Pancreas (tissue), 10 donors: ENCODE measurements at regions not wholly inside any gene's neighbourhood (a gene's known extent, or its start where the extent isn't known, plus 50 kb on each side); places are given as distances from the start of the nearest gene placed in this dataset.

Experiments
- ATAC-seq, 4 donors: fragments of 200-7000 bp; cut with Tn5 transposase; one replicate each; pipeline versions ENCODE4 v1.8.0 to v1.9.1; 2020; ENCODE audit warnings: mild to moderate bottlenecking in 4 of 4, moderate library complexity in 4 of 4
- DNase-seq, 6 donors: peaks; one replicate each; pipeline ENCODE4 v3.0.0-alpha.2; 2020
- FAIRE-seq: peaks from 2 replicates; lab custom pipeline; 2012; peaks lifted over from hg19 to GRCh38; lab: Jason Lieb, UNC
- H3K27ac ChIP-seq, 4 donors: fragments of 200-600 bp; sonication (generic); 1 replicate in 3 of 4; 2 replicates in 1 of 4; pipeline versions ENCODE4 v1.5.0 to v1.8.0; 2020
- H3K27me3 ChIP-seq, 4 donors: fragments of 200-600 bp; one replicate each; pipeline ENCODE4 v1.8.0; 2021
- H3K36me3 ChIP-seq, 3 donors: fragments of 200-600 bp; sonication (generic) in 1 of 3; one replicate each; pipeline versions ENCODE4 v1.5.0 to v1.8.0; 2020 to 2021
- H3K4me1 ChIP-seq, 3 donors: fragments of 200-600 bp; one replicate each; pipeline ENCODE4 v1.8.0; 2021
- H3K4me3 ChIP-seq, 4 donors: fragments of 200-600 bp; sonication (generic) in 2 of 4; one replicate each; pipeline versions ENCODE4 v1.5.0 to v1.8.0; 2020 to 2021
- H3K9me3 ChIP-seq, 4 donors: fragments of 200-600 bp; one replicate each; pipeline ENCODE4 v1.8.0; 2021
- CTCF ChIP-seq, 4 donors: fragments of 200-600 bp; sonication (generic) in 3 of 4; IDR thresholded peaks; one replicate each; pipeline versions ENCODE4 v1.5.0 to v1.8.0; 2021; ENCODE audit warnings: antibody characterized with exemption in 4 of 4
- WGBS, 2 donors: extraction: QIAGEN DNeasy Blood & Tissue Kit; methylation state at CpG; one replicate each; pipeline ENCODE4 v1.1.7; 2013; 5-methylcytosine and 5-hydroxymethylcytosine counted together
- intact Hi-C, 3 donors: fragments of 100-400 bp; cut with DNase I; formaldehyde crosslinking; loops; one replicate each; pipeline versions ENCODE4 v1.11.1 to v1.14.2; 2022
- donor health status: healthy with polysubstance abuse.
- donor health status: DM: no; HTN: no; CAD: no; lungs with moderate emphysema.
- donor health status: DM: no; HTN: no; CAD: no.
- donor health status: control.
- donor health status: control.
- donor health status: Bipolar disorder and iron deficiency.
- donor health status: DM: yes; HTN: yes; CAD: no.
- donor health status: DM: no; HTN: no; CAD: no.
- donor health status: DM: no; HTN: no; CAD: no.
- donor health status: DM: yes; HTN: yes; CAD: no.

- DNase-seq, result no peak
- no peaks in the 10 kb centered on the region for H3K27me3 ChIP-seq
- no peak for TF ChIP-seq CTCF (IDR thresholded peaks at IDR 0.05)
- 63 to 67% methylated on average over 4 of the region's 4 CpGs for WGBS, 2 donors
- no peaks in the 10 kb centered on the region for H3K4me1 ChIP-seq
- no peak for FAIRE-seq
- no peaks in the 10 kb centered on the region for H3K9me3 ChIP-seq
- ATAC-seq, result no peak
- H3K27ac ChIP-seq, result no peak overlapping the region
- H3K4me3 ChIP-seq, result no peak overlapping the region
- intact Hi-C loops, result no loop called here
- no peaks in the 10 kb centered on the region for H3K36me3 ChIP-seq
Measured at GRCh38 chr16:79902351-79902750, 301.8 kb upstream of the MAF start.

GRCh38 chr16:79901522-79901921 lies 301.0 kb upstream of the MAF start:
- WGBS, 2 donors, result 75 to 87% methylated on average over 4 of the region's 4 CpGs
- TF ChIP-seq CTCF (IDR thresholded peaks at IDR 0.05), result no peak
- DNase-seq, result no peak
- no peak for ATAC-seq
- FAIRE-seq, result no peak
- no peaks in the 10 kb centered on the region for H3K4me1 ChIP-seq
- intact Hi-C loops, result no loop called here
- no peak overlapping the region for H3K27ac ChIP-seq
- H3K27me3 ChIP-seq, result no peaks in the 10 kb centered on the region
- no peaks in the 10 kb centered on the region for H3K36me3 ChIP-seq
- no peak overlapping the region for H3K4me3 ChIP-seq
- no peaks in the 10 kb centered on the region for H3K9me3 ChIP-seq

GRCh38 chr16:79899716-79900115 lies 299.2 kb upstream of the MAF start:
- ATAC-seq, result no peak
- intact Hi-C loops, result no loop called here
- H3K9me3 ChIP-seq, result no peaks in the 10 kb centered on the region
- no peaks in the 10 kb centered on the region for H3K36me3 ChIP-seq
- H3K27me3 ChIP-seq, result no peaks in the 10 kb centered on the region
- no peak overlapping the region for H3K4me3 ChIP-seq
- no peak for DNase-seq
- no peak overlapping the region for H3K27ac ChIP-seq
- no peak for TF ChIP-seq CTCF (IDR thresholded peaks at IDR 0.05)
- FAIRE-seq, result no peak
- no peaks in the 10 kb centered on the region for H3K4me1 ChIP-seq

- ATAC-seq (no peak), DNase-seq (no peak), FAIRE-seq (no peak)
- Histone ChIP-seq H3K27me3 (no peaks in the 10 kb centered on the region), H3K9me3 (no peaks in the 10 kb centered on the region), H3K27ac (no peak overlapping the region), H3K4me3 (no peak overlapping the region), H3K4me1 (no peaks in the 10 kb centered on the region), H3K36me3 (no peaks in the 10 kb centered on the region)
- 72 to 79% methylated on average over 3 of the region's 3 CpGs for WGBS, 2 donors
- no peak for TF ChIP-seq CTCF (IDR thresholded peaks at IDR 0.05)
- intact Hi-C loops, result no loop called here
Measured at GRCh38 chr16:79899316-79899715, 298.8 kb upstream of the MAF start.

- intact Hi-C loops, result no loop called here
- ATAC-seq (no peak), FAIRE-seq (no peak), DNase-seq (no peak)
- H3K27me3 ChIP-seq, result no peaks in the 10 kb centered on the region
- no peaks in the 10 kb centered on the region for H3K4me1 ChIP-seq
- H3K36me3 ChIP-seq, result no peaks in the 10 kb centered on the region
- H3K4me3 ChIP-seq, result no peak overlapping the region
- TF ChIP-seq CTCF (IDR thresholded peaks at IDR 0.05), result no peak
- 90 to 95% methylated on average over 3 of the region's 3 CpGs for WGBS, 2 donors
- no peaks in the 10 kb centered on the region for H3K9me3 ChIP-seq
- H3K27ac ChIP-seq, result no peak overlapping the region
Measured at GRCh38 chr16:79898703-79899102, 298.2 kb upstream of the MAF start.
